ENCODE measurements at regions not wholly inside any gene's neighbourhood (a gene's known extent, or its start where the extent isn't known, plus 50 kb on each side); places are given as distances from the start of the nearest gene placed in this dataset.

GRCh38 chr7:32299133-32299702, 191.0 kb downstream of the LSM5 start:
- TF ChIP-seq CTCF (conservative IDR thresholded peaks at IDR 0.05; ENCODE audit: low read length) (no peak), EZH2phosphoT487 (IDR thresholded peaks at IDR 0.05; ENCODE audit: borderline replicate concordance) (no peak)

Data from Loucy (cell line).